Cardiac muscle cell (in vitro differentiated cells and primary cell): ENCODE measurements at regions not wholly inside any gene's neighbourhood (a gene's known extent, or its start where the extent isn't known, plus 50 kb on each side); places are given as distances from the start of the nearest gene placed in this dataset.
"Not testable (repeated sequence)": the region's sequence is repeated elsewhere in the genome, so short reads cannot be mapped to it uniquely, and the experiment has no call there.

Source experiments
- DNase-seq, 2 donors: peaks; one replicate each; pipeline versions ENCODE4 v3.0.0 to v3.0.0-alpha.2; 2010 to 2017; ENCODE audit warnings: low read depth in 1 of 2, low spot score in 1 of 2
- H3K27ac ChIP-seq: fragments of 200-600 bp; sonication (generic); 2 replicates; pipeline ENCODE4 v1.5.1; 2016
- H3K27me3 ChIP-seq: fragments of 200-600 bp; sonication (generic); 2 replicates; pipeline ENCODE4 v1.6.0; 2016; ENCODE audit warnings: control low read depth
- H3K36me3 ChIP-seq: fragments of 200-600 bp; sonication (generic); 2 replicates; pipeline ENCODE4 v1.5.1; 2016; ENCODE audit warnings: control low read depth
- H3K4me1 ChIP-seq: fragments of 200-600 bp; sonication (generic); 2 replicates; pipeline ENCODE4 v1.8.1; 2017; ENCODE audit warnings: low read depth, mild to moderate bottlenecking, mixed run types
- H3K4me3 ChIP-seq: fragments of 200-600 bp; sonication (generic); 2 replicates; pipeline ENCODE4 v1.5.1; 2016; ENCODE audit warnings: mild to moderate bottlenecking
- H3K9me3 ChIP-seq: fragments of 200-600 bp; sonication (generic); 2 replicates; pipeline ENCODE4 v1.5.1; 2017; ENCODE audit warnings: low read depth, mild to moderate bottlenecking, control low read depth
- TF ChIP-seq, protein P1 (sequence below): IDR thresholded peaks from 2 replicates; pipeline ENCODE4 v1.5.1; 2012; ENCODE audit warnings: low read depth, mild to moderate bottlenecking, low read length

GRCh38 chr7:131942287-131943150 is 386.1 kb upstream of the PODXL start:
- Histone ChIP-seq H3K9me3 (no peaks in the 10 kb centered on the region), H3K27ac (no peak overlapping the region), H3K27me3 (peaks cover 4% of the 10 kb centered on the region), H3K4me3 (no peak overlapping the region), H3K36me3 (no peaks in the 10 kb centered on the region), H3K4me1 (no peaks in the 10 kb centered on the region)
- TF ChIP-seq, protein P1, sequence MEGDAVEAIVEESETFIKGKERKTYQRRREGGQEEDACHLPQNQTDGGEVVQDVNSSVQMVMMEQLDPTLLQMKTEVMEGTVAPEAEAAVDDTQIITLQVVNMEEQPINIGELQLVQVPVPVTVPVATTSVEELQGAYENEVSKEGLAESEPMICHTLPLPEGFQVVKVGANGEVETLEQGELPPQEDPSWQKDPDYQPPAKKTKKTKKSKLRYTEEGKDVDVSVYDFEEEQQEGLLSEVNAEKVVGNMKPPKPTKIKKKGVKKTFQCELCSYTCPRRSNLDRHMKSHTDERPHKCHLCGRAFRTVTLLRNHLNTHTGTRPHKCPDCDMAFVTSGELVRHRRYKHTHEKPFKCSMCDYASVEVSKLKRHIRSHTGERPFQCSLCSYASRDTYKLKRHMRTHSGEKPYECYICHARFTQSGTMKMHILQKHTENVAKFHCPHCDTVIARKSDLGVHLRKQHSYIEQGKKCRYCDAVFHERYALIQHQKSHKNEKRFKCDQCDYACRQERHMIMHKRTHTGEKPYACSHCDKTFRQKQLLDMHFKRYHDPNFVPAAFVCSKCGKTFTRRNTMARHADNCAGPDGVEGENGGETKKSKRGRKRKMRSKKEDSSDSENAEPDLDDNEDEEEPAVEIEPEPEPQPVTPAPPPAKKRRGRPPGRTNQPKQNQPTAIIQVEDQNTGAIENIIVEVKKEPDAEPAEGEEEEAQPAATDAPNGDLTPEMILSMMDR = no peak
- no peak for DNase-seq

GRCh38 chr7:131941291-131941690 is 384.9 kb upstream of the PODXL start:
- H3K4me1 ChIP-seq = no peaks in the 10 kb centered on the region
- H3K27ac ChIP-seq = no peak overlapping the region
- no peaks in the 10 kb centered on the region for H3K36me3 ChIP-seq
- H3K27me3 ChIP-seq = peaks cover 4% of the 10 kb centered on the region
- no peak overlapping the region for H3K4me3 ChIP-seq
- DNase-seq = no peak
- TF ChIP-seq, protein P1 = no peak
- no peaks in the 10 kb centered on the region for H3K9me3 ChIP-seq

DNA sequence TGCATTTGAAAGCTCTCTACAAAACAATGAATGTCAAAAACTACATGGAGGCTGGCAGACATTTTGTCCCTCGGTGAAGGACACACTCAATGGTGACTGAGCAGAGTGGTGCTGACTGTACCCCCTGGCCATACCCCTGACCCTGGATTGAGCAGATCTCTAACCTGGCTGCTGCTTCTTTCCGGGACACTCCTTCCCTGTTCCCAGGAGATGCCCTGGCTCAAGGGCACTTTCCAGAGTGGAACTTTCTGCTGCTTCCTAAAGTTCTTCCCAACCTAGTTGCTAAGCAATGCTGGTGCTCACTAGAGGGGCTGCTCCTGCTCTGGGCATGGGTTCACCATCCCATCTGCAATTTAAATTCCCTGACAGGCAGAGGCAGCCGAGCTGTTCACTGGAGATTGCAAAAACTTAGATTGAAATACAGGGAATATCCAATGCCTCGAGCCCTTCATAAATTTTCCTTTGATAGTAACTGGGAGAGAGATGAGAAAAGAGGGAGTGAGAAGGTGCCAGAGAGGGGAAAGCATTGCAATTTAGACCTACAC is 384.3 kb upstream of the PODXL start:
- Histone ChIP-seq H3K9me3 (no peaks in the 10 kb centered on the region), H3K36me3 (no peaks in the 10 kb centered on the region), H3K4me3 (no peak overlapping the region), H3K27me3 (peaks cover 4% of the 10 kb centered on the region), H3K27ac (no peak overlapping the region), H3K4me1 (no peaks in the 10 kb centered on the region)
- DNase-seq = no peak
- TF ChIP-seq, protein P1 = no peak

DNA sequence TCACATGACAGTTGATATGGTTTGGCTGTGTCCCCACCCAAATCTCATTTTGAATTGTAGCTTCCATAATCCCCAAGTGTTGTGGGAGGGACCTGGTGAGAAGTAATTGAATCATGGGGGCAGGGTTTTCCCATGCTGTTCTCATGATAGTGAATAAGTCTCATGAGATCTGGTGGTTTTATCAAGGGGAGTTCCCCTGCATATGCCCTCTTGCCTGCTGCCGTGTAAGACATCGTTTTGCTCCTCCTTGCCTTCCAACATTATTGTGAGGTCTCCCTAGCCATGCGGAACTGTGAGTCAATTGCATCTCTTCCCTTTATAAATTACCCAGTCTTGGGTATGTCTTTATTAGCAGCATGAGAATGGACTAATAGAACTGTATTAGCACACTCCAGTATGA is 382.4 kb upstream of the PODXL start:
- not testable (repeated sequence) for H3K27me3 ChIP-seq, DNase-seq, H3K9me3 ChIP-seq, H3K27ac ChIP-seq, H3K4me1 ChIP-seq, H3K4me3 ChIP-seq, H3K36me3 ChIP-seq

GRCh38 chr7:131937868-131938267 is 381.4 kb upstream of the PODXL start:
- Histone ChIP-seq H3K4me1 (no peaks in the 10 kb centered on the region), H3K27ac (no peak overlapping the region), H3K4me3 (no peak overlapping the region), H3K27me3 (no peaks in the 10 kb centered on the region), H3K36me3 (no peaks in the 10 kb centered on the region), H3K9me3 (no peaks in the 10 kb centered on the region)
- TF ChIP-seq, protein P1 = no peak
- no peak for DNase-seq

DNA sequence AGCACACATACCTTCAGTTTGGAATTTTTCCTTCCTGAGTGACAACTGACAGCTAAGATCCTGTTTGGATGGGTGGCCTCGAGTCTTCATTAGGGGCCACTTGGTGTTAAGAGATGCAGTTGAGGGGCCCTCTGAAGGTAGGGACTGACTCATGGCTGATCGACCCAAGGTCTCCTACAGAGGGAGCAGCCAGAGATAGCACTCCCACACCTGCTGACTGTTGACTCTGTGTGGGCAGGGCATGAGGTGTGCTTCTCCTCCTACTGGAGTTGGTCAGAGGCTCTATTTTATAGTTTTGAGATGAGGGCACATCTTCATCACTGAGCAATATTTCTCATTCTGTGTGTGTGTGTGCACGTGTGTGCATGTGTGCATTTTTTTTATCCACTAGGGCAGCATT is 378.8 kb upstream of the PODXL start:
- no peaks in the 10 kb centered on the region for H3K9me3 ChIP-seq
- H3K4me1 ChIP-seq = no peaks in the 10 kb centered on the region
- no peak overlapping the region for H3K27ac ChIP-seq
- H3K27me3 ChIP-seq = no peaks in the 10 kb centered on the region
- no peak overlapping the region for H3K4me3 ChIP-seq
- TF ChIP-seq, protein P1 = no peak
- H3K36me3 ChIP-seq = no peaks in the 10 kb centered on the region
- no peak for DNase-seq
